Hepatocyte (in vitro differentiated cells): ENCODE measurements at regions not wholly inside any gene's neighbourhood (a gene's known extent, or its start where the extent isn't known, plus 50 kb on each side); places are given as distances from the start of the nearest gene placed in this dataset.
A peak's percentile ranks its signal among the peaks of the same experiment; 100 is the strongest.
"Not testable (repeated sequence)": the region's sequence is repeated elsewhere in the genome, so short reads cannot be mapped to it uniquely, and the experiment has no call there.

Experiments
- DNase-seq: peaks from one replicate; pipeline ENCODE4 v3.0.0-alpha.2; 2016; ENCODE audit warnings: low spot score
- H2AFZ ChIP-seq: fragments of 200-600 bp; sonication (generic); 2 replicates; pipeline ENCODE4 v1.6.0; 2016; ENCODE audit warnings: antibody characterized with exemption, mild to moderate bottlenecking
- H3K27ac ChIP-seq: fragments of 200-600 bp; sonication (generic); 2 replicates; pipeline ENCODE4 v1.5.1; 2016; ENCODE audit warnings: mild to moderate bottlenecking
- H3K27me3 ChIP-seq: fragments of 200-600 bp; sonication (generic); 2 replicates; pipeline ENCODE4 v1.6.1; 2016
- H3K36me3 ChIP-seq: fragments of 200-600 bp; sonication (generic); replicated peaks from 2 replicates; pipeline ENCODE4 v1.5.1; 2016; ENCODE audit warnings: low read depth; ENCODE audit not compliant: insufficient read depth
- H3K4me1 ChIP-seq: fragments of 200-600 bp; sonication (generic); 2 replicates; pipeline ENCODE4 v1.5.1; 2016; ENCODE audit warnings: mild to moderate bottlenecking, moderate library complexity; ENCODE audit not compliant: insufficient read depth
- H3K4me2 ChIP-seq: fragments of 200-600 bp; sonication (generic); 2 replicates; pipeline ENCODE4 v1.6.0; 2016
- H3K4me3 ChIP-seq: fragments of 200-600 bp; sonication (generic); 2 replicates; pipeline ENCODE4 v1.5.1; 2016; ENCODE audit warnings: mild to moderate bottlenecking
- H3K79me2 ChIP-seq: fragments of 200-600 bp; sonication (generic); 2 replicates; pipeline ENCODE4 v1.6.0; 2017; ENCODE audit warnings: mild to moderate bottlenecking
- H3K9me2 ChIP-seq: fragments of 200-600 bp; sonication (generic); replicated peaks from 2 replicates; pipeline ENCODE4 v1.6.0; 2017; ENCODE audit warnings: mild to moderate bottlenecking; ENCODE audit not compliant: insufficient read depth
- H3K9me3 ChIP-seq: fragments of 200-600 bp; sonication (generic); 2 replicates; pipeline ENCODE4 v1.5.1; 2016; ENCODE audit warnings: low read depth, mild to moderate bottlenecking
- H4K20me1 ChIP-seq: fragments of 200-600 bp; sonication (generic); 2 replicates; pipeline ENCODE4 v1.6.0; 2016; ENCODE audit warnings: mild to moderate bottlenecking; ENCODE audit not compliant: insufficient read depth, poor library complexity, severe bottlenecking
- CTCF ChIP-seq: fragments of 200-600 bp; sonication (generic); IDR thresholded peaks from 2 replicates; pipeline ENCODE4 v1.5.1; 2016; ENCODE audit warnings: antibody characterized with exemption, mild to moderate bottlenecking; ENCODE audit not compliant: poor library complexity
- WGBS: methylation state at CpG from one replicate; pipeline ENCODE4 v1.1.6; 2016; ENCODE audit warnings: low lambda C conversion rate; ENCODE audit errors: missing lambda C conversion rate; 5-methylcytosine and 5-hydroxymethylcytosine counted together

- not testable (repeated sequence) for H3K79me2 ChIP-seq, H3K36me3 ChIP-seq, H3K4me2 ChIP-seq, H3K27me3 ChIP-seq, H4K20me1 ChIP-seq, H3K4me3 ChIP-seq, H3K4me1 ChIP-seq, H3K9me3 ChIP-seq, H2AFZ ChIP-seq, H3K9me2 ChIP-seq, H3K27ac ChIP-seq
- DNase-seq = peak; percentile 3
- WGBS = 8% methylated on average over 10 of the region's 19 CpGs
- peak; percentile 64 for TF ChIP-seq CTCF
Measured at GRCh38 chr16:16593156-16593863, 214.4 kb downstream of the NPIPA7 start.

- not testable (repeated sequence) for H3K4me2 ChIP-seq
Measured at GRCh38 chr16:16595029-16595718, 216.2 kb downstream of the NPIPA7 start.

GRCh38 chr16:16601239-16601638, 222.3 kb downstream of the NPIPA7 start:
- not testable (repeated sequence) for DNase-seq, H3K27ac ChIP-seq, H4K20me1 ChIP-seq, H3K4me2 ChIP-seq, H3K36me3 ChIP-seq, H3K4me3 ChIP-seq, H3K4me1 ChIP-seq, H3K27me3 ChIP-seq, H3K79me2 ChIP-seq, H3K9me3 ChIP-seq, H2AFZ ChIP-seq, H3K9me2 ChIP-seq
- WGBS = 61% methylated on average over 4 of the region's 4 CpGs

More at GRCh38 chr16:16595029-16595718, 216.2 kb downstream of the NPIPA7 start:
- H4K20me1 ChIP-seq, H3K27ac ChIP-seq, H3K36me3 ChIP-seq, DNase-seq, H3K4me3 ChIP-seq, H2AFZ ChIP-seq, H3K4me1 ChIP-seq, H3K79me2 ChIP-seq, H3K27me3 ChIP-seq, H3K9me2 ChIP-seq, H3K9me3 ChIP-seq: not testable (repeated sequence)
- WGBS = 80% methylated on average over 4 of the region's 10 CpGs

GRCh38 chr16:16607401-16608082, 228.6 kb downstream of the NPIPA7 start:
- H2AFZ ChIP-seq, DNase-seq, H3K4me1 ChIP-seq, H3K27me3 ChIP-seq, H4K20me1 ChIP-seq, H3K9me3 ChIP-seq, H3K4me2 ChIP-seq, H3K9me2 ChIP-seq, H3K36me3 ChIP-seq, H3K79me2 ChIP-seq, H3K4me3 ChIP-seq, H3K27ac ChIP-seq: not testable (repeated sequence)
- WGBS = 60% methylated on average over 5 of the region's 8 CpGs

GRCh38 chr16:16609627-16610026, 230.7 kb downstream of the NPIPA7 start:
- not testable (repeated sequence) for H3K27ac ChIP-seq, H3K79me2 ChIP-seq, H3K27me3 ChIP-seq, H3K9me2 ChIP-seq, H3K9me3 ChIP-seq, H3K36me3 ChIP-seq, H3K4me1 ChIP-seq, H4K20me1 ChIP-seq, H3K4me2 ChIP-seq, DNase-seq, H3K4me3 ChIP-seq, H2AFZ ChIP-seq
- WGBS = 79% methylated on average over 6 of the region's 6 CpGs

GRCh38 chr16:16610389-16610967, 231.5 kb downstream of the NPIPA7 start:
- 69% methylated on average over 5 of the region's 10 CpGs for WGBS
- not testable (repeated sequence) for H3K27me3 ChIP-seq, H3K27ac ChIP-seq, H4K20me1 ChIP-seq, H3K4me1 ChIP-seq, H3K4me2 ChIP-seq, H3K9me3 ChIP-seq, H3K36me3 ChIP-seq, H3K79me2 ChIP-seq, DNase-seq, H3K4me3 ChIP-seq, H3K9me2 ChIP-seq, H2AFZ ChIP-seq

- H3K36me3 ChIP-seq, H3K4me2 ChIP-seq, H3K79me2 ChIP-seq, H3K4me3 ChIP-seq, H3K9me3 ChIP-seq, H2AFZ ChIP-seq, H4K20me1 ChIP-seq, H3K27me3 ChIP-seq, H3K27ac ChIP-seq, H3K9me2 ChIP-seq, DNase-seq, H3K4me1 ChIP-seq: not testable (repeated sequence)
- WGBS = 50% methylated on average over 2 of the region's 4 CpGs
Measured at GRCh38 chr16:16613212-16613611, 234.3 kb downstream of the NPIPA7 start.

GRCh38 chr16:16614484-16614883, 235.5 kb downstream of the NPIPA7 start:
- H3K36me3 ChIP-seq, H2AFZ ChIP-seq, H3K9me2 ChIP-seq, H3K27ac ChIP-seq, H3K4me3 ChIP-seq, DNase-seq, H3K4me2 ChIP-seq, H3K4me1 ChIP-seq, H3K79me2 ChIP-seq, H4K20me1 ChIP-seq, H3K27me3 ChIP-seq, H3K9me3 ChIP-seq: not testable (repeated sequence)
- 72% methylated on average over 6 of the region's 6 CpGs for WGBS
